Gastrocnemius medialis (tissue), 4 donors: ENCODE measurements at regions not wholly inside any gene's neighbourhood (a gene's known extent, or its start where the extent isn't known, plus 50 kb on each side); places are given as distances from the start of the nearest gene placed in this dataset.

Experiments
- ATAC-seq, 2 donors: fragments of 150-250 bp; one replicate each; pipeline ENCODE4 v1.9.1; 2016
- DNase-seq, 2 donors: peaks; one replicate each; pipeline ENCODE4 v3.0.0-alpha.2; 2019
- H3K27ac ChIP-seq, 4 donors: fragments of 200-600 bp; sonication (generic); 1 replicate in 1 of 4; 2 replicates in 3 of 4; pipeline ENCODE4 v1.5.1; 2016 to 2018; ENCODE audit warnings: mild to moderate bottlenecking in 2 of 4, moderate library complexity in 1 of 4
- H3K27me3 ChIP-seq, 3 donors: fragments of 200-600 bp; sonication (generic) in 2 of 3; 1 replicate in 1 of 3; 2 replicates in 2 of 3; pipeline versions ENCODE4 v1.5.1 to v1.6.0; 2016 to 2019; ENCODE audit warnings: mild to moderate bottlenecking in 1 of 3, moderate library complexity in 1 of 3
- H3K36me3 ChIP-seq, 2 donors: fragments of 200-600 bp; sonication (generic) in 1 of 2; one replicate each; pipeline ENCODE4 v1.5.1; 2017 to 2018
- H3K4me1 ChIP-seq, 2 donors: fragments of 200-600 bp; sonication (generic) in 1 of 2; one replicate each; pipeline ENCODE4 v1.5.1; 2016 to 2017; ENCODE audit warnings: mild to moderate bottlenecking in 2 of 2
- H3K4me3 ChIP-seq, 4 donors: fragments of 200-600 bp; sonication (generic) in 3 of 4; 1 replicate in 1 of 4; 2 replicates in 3 of 4; pipeline ENCODE4 v1.5.1; 2016 to 2019; ENCODE audit warnings: mild to moderate bottlenecking in 2 of 4
- H3K9me3 ChIP-seq, 3 donors: fragments of 200-600 bp; sonication (generic) in 2 of 3; 1 replicate in 1 of 3; 2 replicates in 2 of 3; pipeline ENCODE4 v1.5.1; 2016 to 2019
- POLR2A ChIP-seq, 2 donors: fragments of 450-650 bp; IDR thresholded peaks; one replicate each; pipeline ENCODE4 v1.6.1; 2017; ENCODE audit warnings: antibody characterized with exemption in 2 of 2, mild to moderate bottlenecking in 2 of 2, moderate library complexity in 2 of 2
- in situ Hi-C, 4 donors: fragments of 200-750 bp; cut with MboI; loops; one replicate each; pipeline versions ENCODE4 v1.15.0 to v1.8.0; 2017; ENCODE audit warnings: low sequenced_read_pairs in 4 of 4
- intact Hi-C: fragments of 100-400 bp; cut with DNase I; formaldehyde crosslinking; loops from one replicate; pipeline ENCODE4 v1.15.1; 2023; ENCODE audit warnings: low total_unique reads
- TF ChIP-seq, protein P1 (sequence below), 5 experiments: fragments of 450-650 bp in 3 of 5; fragments of 200-600 bp in 2 of 5; sonication (generic) in 2 of 5; IDR thresholded peaks in 4 of 5; conservative IDR thresholded peaks in 1 of 5; 1 replicate in 4 of 5; 2 replicates in 1 of 5; pipeline ENCODE4 v1.5.1; 2016 to 2019; ENCODE audit warnings: antibody characterized with exemption in 5 of 5, mild to moderate bottlenecking in 3 of 5, moderate library complexity in 3 of 5

- no peaks in the 10 kb centered on the region for H3K27me3 ChIP-seq
- intact Hi-C loops = no loop called here
- ATAC-seq (no peak), DNase-seq (no peak)
- TF ChIP-seq, protein P1, sequence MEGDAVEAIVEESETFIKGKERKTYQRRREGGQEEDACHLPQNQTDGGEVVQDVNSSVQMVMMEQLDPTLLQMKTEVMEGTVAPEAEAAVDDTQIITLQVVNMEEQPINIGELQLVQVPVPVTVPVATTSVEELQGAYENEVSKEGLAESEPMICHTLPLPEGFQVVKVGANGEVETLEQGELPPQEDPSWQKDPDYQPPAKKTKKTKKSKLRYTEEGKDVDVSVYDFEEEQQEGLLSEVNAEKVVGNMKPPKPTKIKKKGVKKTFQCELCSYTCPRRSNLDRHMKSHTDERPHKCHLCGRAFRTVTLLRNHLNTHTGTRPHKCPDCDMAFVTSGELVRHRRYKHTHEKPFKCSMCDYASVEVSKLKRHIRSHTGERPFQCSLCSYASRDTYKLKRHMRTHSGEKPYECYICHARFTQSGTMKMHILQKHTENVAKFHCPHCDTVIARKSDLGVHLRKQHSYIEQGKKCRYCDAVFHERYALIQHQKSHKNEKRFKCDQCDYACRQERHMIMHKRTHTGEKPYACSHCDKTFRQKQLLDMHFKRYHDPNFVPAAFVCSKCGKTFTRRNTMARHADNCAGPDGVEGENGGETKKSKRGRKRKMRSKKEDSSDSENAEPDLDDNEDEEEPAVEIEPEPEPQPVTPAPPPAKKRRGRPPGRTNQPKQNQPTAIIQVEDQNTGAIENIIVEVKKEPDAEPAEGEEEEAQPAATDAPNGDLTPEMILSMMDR (IDR thresholded peaks at IDR 0.05 in 4 of 5, conservative IDR thresholded peaks at IDR 0.05 in 1 of 5) = no peak
- TF ChIP-seq POLR2A (IDR thresholded peaks at IDR 0.05) = no peak
- H3K9me3 ChIP-seq = no peaks in the 10 kb centered on the region
- no peak overlapping the region for H3K27ac ChIP-seq
- in situ Hi-C loops = no loop called here
- H3K4me3 ChIP-seq = no peak overlapping the region
- H3K4me1 ChIP-seq = no peaks in the 10 kb centered on the region
- H3K36me3 ChIP-seq = no peaks in the 10 kb centered on the region
Observed at GRCh38 chr14:101332281-101332680, 229.0 kb upstream of the DIO3 start.

GRCh38 chr14:101333335-101334280 is 227.7 kb upstream of the DIO3 start:
- Histone ChIP-seq H3K9me3 (no peaks in the 10 kb centered on the region), H3K27me3 (no peaks in the 10 kb centered on the region), H3K27ac (no peak overlapping the region), H3K4me3 (no peak overlapping the region), H3K4me1 (no peaks in the 10 kb centered on the region), H3K36me3 (no peaks in the 10 kb centered on the region)
- in situ Hi-C loops (no loop called here), intact Hi-C loops (no loop called here)
- no peak for ATAC-seq
- DNase-seq = no peak
- TF ChIP-seq, protein P1 (IDR thresholded peaks at IDR 0.05 in 4 of 5, conservative IDR thresholded peaks at IDR 0.05 in 1 of 5) = no peak
- no peak for TF ChIP-seq POLR2A (IDR thresholded peaks at IDR 0.05)

GRCh38 chr14:101334656-101335055 is 226.6 kb upstream of the DIO3 start:
- no peaks in the 10 kb centered on the region for H3K4me1 ChIP-seq
- in situ Hi-C loops (no loop called here), intact Hi-C loops (no loop called here)
- no peaks in the 10 kb centered on the region for H3K36me3 ChIP-seq
- H3K27ac ChIP-seq = no peak overlapping the region
- no peak overlapping the region for H3K4me3 ChIP-seq
- TF ChIP-seq POLR2A (IDR thresholded peaks at IDR 0.05) = no peak
- TF ChIP-seq, protein P1 (IDR thresholded peaks at IDR 0.05 in 4 of 5, conservative IDR thresholded peaks at IDR 0.05 in 1 of 5) = no peak
- H3K27me3 ChIP-seq = no peaks in the 10 kb centered on the region
- H3K9me3 ChIP-seq = no peaks in the 10 kb centered on the region
- DNase-seq (no peak), ATAC-seq (no peak)

DNA sequence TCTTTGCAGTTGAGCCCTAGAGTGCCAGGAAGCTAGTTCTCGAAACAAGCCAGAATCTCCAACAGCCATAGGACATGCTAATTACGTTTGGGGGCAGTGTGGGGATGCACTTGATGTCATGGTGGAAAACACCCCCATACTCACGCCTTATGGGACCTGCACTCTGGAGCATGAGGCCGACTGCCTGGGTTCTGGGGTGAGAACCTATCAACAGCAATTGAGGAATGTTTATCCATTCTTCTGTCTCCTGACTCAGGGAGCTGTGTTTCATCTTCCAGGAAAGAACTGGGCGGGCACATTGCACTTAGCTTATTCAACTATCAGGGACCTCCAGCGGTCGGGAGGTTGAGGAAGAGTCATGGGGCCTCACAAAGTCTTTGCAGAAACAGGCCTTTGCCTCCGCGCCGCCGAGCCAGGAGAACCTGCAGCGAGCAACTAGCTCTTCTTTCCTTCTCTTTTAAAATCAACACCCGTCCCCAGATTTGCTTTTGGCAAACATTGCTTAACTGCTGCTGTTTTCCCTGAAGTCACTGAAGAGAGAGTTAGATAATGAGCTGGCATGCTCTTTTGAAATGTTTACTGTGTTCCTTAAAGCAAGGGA is 226.1 kb upstream of the DIO3 start:
- TF ChIP-seq, protein P1 (IDR thresholded peaks at IDR 0.05 in 4 of 5, conservative IDR thresholded peaks at IDR 0.05 in 1 of 5) = no peak
- TF ChIP-seq POLR2A (IDR thresholded peaks at IDR 0.05) = no peak
- Histone ChIP-seq H3K36me3 (no peaks in the 10 kb centered on the region), H3K4me3 (no peak overlapping the region), H3K27me3 (no peaks in the 10 kb centered on the region), H3K9me3 (no peaks in the 10 kb centered on the region), H3K4me1 (no peaks in the 10 kb centered on the region), H3K27ac (no peak overlapping the region)
- intact Hi-C loops (no loop called here), in situ Hi-C loops (no loop called here)
- ATAC-seq = no peak
- no peak for DNase-seq
